Uterus (tissue), 2 donors: ENCODE measurements at regions not wholly inside any gene's neighbourhood (a gene's known extent, or its start where the extent isn't known, plus 50 kb on each side); places are given as distances from the start of the nearest gene placed in this dataset.

ENCODE experiments used
- CTCF ChIP-seq, 4 experiments: fragments of 200-600 bp in 2 of 4; fragments of 450-650 bp in 2 of 4; sonication (generic) in 2 of 4; IDR thresholded peaks; one replicate each; pipeline ENCODE4 v1.5.1; 2016 to 2019; ENCODE audit warnings: antibody characterized with exemption in 4 of 4, mild to moderate bottlenecking in 2 of 4, moderate library complexity in 1 of 4
- POLR2A ChIP-seq, 2 donors: fragments of 450-650 bp; IDR thresholded peaks; one replicate each; pipeline ENCODE4 v1.6.1; 2016; ENCODE audit warnings: antibody characterized with exemption in 2 of 2, mild to moderate bottlenecking in 1 of 2, moderate library complexity in 1 of 2

- TF ChIP-seq CTCF (IDR thresholded peaks at IDR 0.05) (no peak), POLR2A (IDR thresholded peaks at IDR 0.05) (no peak)
Observed at GRCh38 chr3:193910310-193910709, 225.6 kb upstream of the HES1 start.
